Erythroblast (primary cell): ENCODE measurements at regions not wholly inside any gene's neighbourhood (a gene's known extent, or its start where the extent isn't known, plus 50 kb on each side); places are given as distances from the start of the nearest gene placed in this dataset.

Experiments
- GATA1 ChIP-seq: IDR thresholded peaks from 2 replicates; pipeline ENCODE4 v1.6.1; 2011; ENCODE audit warnings: low read depth, mild to moderate bottlenecking, control low read depth, low read length, moderate library complexity
- POLR2A ChIP-seq: IDR thresholded peaks from 2 replicates; pipeline ENCODE4 v1.6.1; 2011; ENCODE audit warnings: mild to moderate bottlenecking, low read length

GRCh38 chr13:105642511-105642958 lies 892.9 kb downstream of the EFNB2 start:
- TF ChIP-seq POLR2A (no peak), GATA1 (no peak)
